ENCODE measurements at regions not wholly inside any gene's neighbourhood (a gene's known extent, or its start where the extent isn't known, plus 50 kb on each side); places are given as distances from the start of the nearest gene placed in this dataset.

DNA sequence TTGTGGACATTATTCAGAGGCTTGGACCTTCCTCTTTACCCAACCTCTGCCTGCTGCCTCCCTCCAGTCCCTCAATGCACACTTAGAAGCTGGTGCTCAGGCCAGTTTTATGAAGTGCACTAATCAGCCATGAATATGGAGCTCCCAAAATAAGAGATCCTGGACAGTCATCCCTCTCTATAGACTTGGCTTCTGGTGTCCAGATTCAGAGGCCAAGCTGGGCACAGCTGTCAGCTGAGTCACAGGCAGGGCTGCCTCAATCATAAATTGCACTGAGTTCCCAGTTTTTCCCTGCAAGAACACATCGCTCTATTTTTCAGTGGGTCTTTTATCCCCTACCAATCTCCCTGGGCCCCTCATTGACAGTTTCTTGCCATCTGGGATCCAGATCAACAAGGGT, 161.7 kb upstream of the CADM1 start:
- TF ChIP-seq, protein P1, sequence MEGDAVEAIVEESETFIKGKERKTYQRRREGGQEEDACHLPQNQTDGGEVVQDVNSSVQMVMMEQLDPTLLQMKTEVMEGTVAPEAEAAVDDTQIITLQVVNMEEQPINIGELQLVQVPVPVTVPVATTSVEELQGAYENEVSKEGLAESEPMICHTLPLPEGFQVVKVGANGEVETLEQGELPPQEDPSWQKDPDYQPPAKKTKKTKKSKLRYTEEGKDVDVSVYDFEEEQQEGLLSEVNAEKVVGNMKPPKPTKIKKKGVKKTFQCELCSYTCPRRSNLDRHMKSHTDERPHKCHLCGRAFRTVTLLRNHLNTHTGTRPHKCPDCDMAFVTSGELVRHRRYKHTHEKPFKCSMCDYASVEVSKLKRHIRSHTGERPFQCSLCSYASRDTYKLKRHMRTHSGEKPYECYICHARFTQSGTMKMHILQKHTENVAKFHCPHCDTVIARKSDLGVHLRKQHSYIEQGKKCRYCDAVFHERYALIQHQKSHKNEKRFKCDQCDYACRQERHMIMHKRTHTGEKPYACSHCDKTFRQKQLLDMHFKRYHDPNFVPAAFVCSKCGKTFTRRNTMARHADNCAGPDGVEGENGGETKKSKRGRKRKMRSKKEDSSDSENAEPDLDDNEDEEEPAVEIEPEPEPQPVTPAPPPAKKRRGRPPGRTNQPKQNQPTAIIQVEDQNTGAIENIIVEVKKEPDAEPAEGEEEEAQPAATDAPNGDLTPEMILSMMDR (conservative IDR thresholded peaks at IDR 0.05 in 1 of 2, IDR thresholded peaks at IDR 0.05 in 1 of 2; ENCODE audit: extremely low read depth in 1 of 2, insufficient read depth in 1 of 2, low read depth in 1 of 2, low read length in 2 of 2) = no peak
- no peak for TF ChIP-seq EZH2 (IDR thresholded peaks at IDR 0.05; ENCODE audit: borderline replicate concordance, low read length)

All from mammary epithelial cell (primary cell).